ENCODE measurements at regions not wholly inside any gene's neighbourhood (a gene's known extent, or its start where the extent isn't known, plus 50 kb on each side); places are given as distances from the start of the nearest gene placed in this dataset.
A peak's percentile ranks its signal among the peaks of the same experiment; 100 is the strongest.

GRCh38 chr4:83858131-83858530 is 322.2 kb downstream of the GPAT3 start:
- Histone ChIP-seq H4K91ac (ENCODE audit: insufficient read depth, low read depth, low read length) (peak overlapping the region; percentile 37), H4K20me1 (ENCODE audit: insufficient read depth, low read length) (no peaks in the 10 kb centered on the region), H3K27me3 (ENCODE audit: control insufficient read depth, insufficient read depth, low read length) (no peaks in the 10 kb centered on the region), H3K56ac (ENCODE audit: extremely low read depth, insufficient read depth, low read length) (no peak overlapping the region), H3K27ac (ENCODE audit: insufficient read depth, low read length) (no peak overlapping the region), H3K9me1 (ENCODE audit: insufficient read depth, low read length) (0 out of 2 replicates have a peak, but pooled peaks cover 6% of the 10 kb centered on the region), H2AK5ac (ENCODE audit: low read depth, low read length) (peak overlapping the region; percentile 50; the same call in 1 of the 2 replicates), H2BK15ac (ENCODE audit: low read depth, low read length) (peak overlapping the region; percentile 62; the same call in 2 of the 3 replicates), H3K9me3 (ENCODE audit: control insufficient read depth, insufficient read depth, low read length) (no peaks in the 10 kb centered on the region), H3K4me2 (ENCODE audit: low read depth, low read length) (no peak overlapping the region), H2BK20ac (ENCODE audit: low read depth, low read length) (peak overlapping the region; percentile 68; the same call in 1 of the 2 replicates), H2AK9ac (replicated peaks; ENCODE audit: low read depth, low read length, poor library complexity) (no peak overlapping the region), H3K79me1 (ENCODE audit: low read depth in 1 of 2, low read length in 2 of 2) (no peaks in the 10 kb centered on the region), H2AFZ (replicated peaks; ENCODE audit: low read length, poor library complexity) (peak overlapping the region; percentile 45), H2BK120ac (ENCODE audit: low read depth, low read length) (peak overlapping the region; percentile 77), H3K4me3 (ENCODE audit: insufficient read depth, low read depth, low read length) (no peak overlapping the region), H3K4ac (ENCODE audit: low read depth, low read length) (peak overlapping the region; percentile 63), H3K18ac (ENCODE audit: low read depth, low read length) (peak overlapping the region; percentile 74; the same call in 1 of the 2 replicates), H3K36me3 (ENCODE audit: control insufficient read depth, insufficient read depth, low read length) (no peaks in the 10 kb centered on the region), H3K4me1 (ENCODE audit: control insufficient read depth, insufficient read depth, low read length) (peaks cover 11% of the 10 kb centered on the region), H3K23ac (ENCODE audit: low read depth, low read length) (no peak overlapping the region), H4K8ac (ENCODE audit: low read depth in 2 of 2, low read length in 2 of 2) (peak overlapping the region in 1 of 2 experiments; percentile 36; a peak in 2 of 4 replicates), H4K5ac (ENCODE audit: low read depth, low read length) (peak overlapping the region; percentile 63; the same call in 1 of the 2 replicates), H2BK5ac (ENCODE audit: low read depth, low read length, poor library complexity, severe bottlenecking) (peak overlapping the region; percentile 46), H3K9ac (ENCODE audit: low read depth, low read length) (no peak overlapping the region), H3K14ac (replicated peaks; ENCODE audit: low read depth, low read length) (peak overlapping the region; percentile 13)
- no CpG with 5 or more reads among the region's 5 CpGs for WGBS, 2 experiments (ENCODE audit: extremely low coverage in 2 of 2, insufficient read length in 1 of 2)
- TF ChIP-seq RAD21 (IDR thresholded peaks at IDR 0.05; ENCODE audit: low read length) (no peak), MAFK (IDR thresholded peaks at IDR 0.05; ENCODE audit: low read depth, low read length) (no peak), BHLHE40 (IDR thresholded peaks at IDR 0.05; ENCODE audit: low read depth, low read length) (no peak), POLR2A (IDR thresholded peaks at IDR 0.05; ENCODE audit: low read depth, low read length) (no peak)
- dilution Hi-C loops (cut with HindIII; ENCODE audit: low sequenced_read_pairs, unreplicated experiment) (no loop called here), in situ Hi-C loops (cut with MboI; ENCODE audit: low sequenced_read_pairs) (no loop called here), intact Hi-C loops (cut with micrococcal nuclease) (no loop called here)
- ChIA-PET CTCF (interaction anchor here (0.5 to 0.9 kb wide), 2 partner anchors 17 to 784 kb away, joined by 4 to 6 read pairs; no protein-coding TSS in a partner anchor), POLR2A (ENCODE audit: unreplicated experiment) (no interaction called here)
- peak; percentile 5; the same call in 1 of the 2 replicates for ATAC-seq (ENCODE audit: low read depth)
- no TSS peak for BruUV-seq (replicated peaks)
- DNase-seq = peak; percentile 56

Measured in IMR-90 (cell line).